ENCODE measurements at regions not wholly inside any gene's neighbourhood (a gene's known extent, or its start where the extent isn't known, plus 50 kb on each side); places are given as distances from the start of the nearest gene placed in this dataset.
"Not testable (repeated sequence)": the region's sequence is repeated elsewhere in the genome, so short reads cannot be mapped to it uniquely, and the experiment has no call there.

DNA sequence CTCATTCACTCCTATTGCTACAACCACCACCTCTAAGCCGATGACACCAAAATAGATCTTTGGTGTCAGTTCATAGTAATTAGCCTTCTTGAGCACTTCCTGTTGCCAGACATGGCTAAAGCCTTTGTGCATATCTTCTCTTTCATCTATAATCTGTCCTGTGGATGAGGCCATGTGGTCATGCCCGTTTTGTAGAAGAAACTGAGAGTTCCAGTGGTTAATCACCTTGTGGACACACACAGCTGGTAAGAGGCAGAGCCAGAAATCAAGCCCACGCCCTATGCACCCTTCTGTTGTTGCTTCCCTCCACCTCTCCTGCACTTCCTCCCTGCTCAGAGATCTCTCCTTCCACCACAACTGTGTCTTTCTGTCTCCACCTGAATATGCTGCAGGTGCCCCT lies 285.1 kb upstream of the PFKP start:
- in situ Hi-C loops (cut with MboI; ENCODE audit: low pct_unique_long_range_greater_than_20kb, low sequenced_read_pairs, unreplicated experiment) = no loop called here
- DNase-seq (ENCODE audit: low spot score) = no peak
- no peak for TF ChIP-seq CTCF (IDR thresholded peaks at IDR 0.05; ENCODE audit: extremely low read depth, insufficient read depth, missing control alignments)

DNA sequence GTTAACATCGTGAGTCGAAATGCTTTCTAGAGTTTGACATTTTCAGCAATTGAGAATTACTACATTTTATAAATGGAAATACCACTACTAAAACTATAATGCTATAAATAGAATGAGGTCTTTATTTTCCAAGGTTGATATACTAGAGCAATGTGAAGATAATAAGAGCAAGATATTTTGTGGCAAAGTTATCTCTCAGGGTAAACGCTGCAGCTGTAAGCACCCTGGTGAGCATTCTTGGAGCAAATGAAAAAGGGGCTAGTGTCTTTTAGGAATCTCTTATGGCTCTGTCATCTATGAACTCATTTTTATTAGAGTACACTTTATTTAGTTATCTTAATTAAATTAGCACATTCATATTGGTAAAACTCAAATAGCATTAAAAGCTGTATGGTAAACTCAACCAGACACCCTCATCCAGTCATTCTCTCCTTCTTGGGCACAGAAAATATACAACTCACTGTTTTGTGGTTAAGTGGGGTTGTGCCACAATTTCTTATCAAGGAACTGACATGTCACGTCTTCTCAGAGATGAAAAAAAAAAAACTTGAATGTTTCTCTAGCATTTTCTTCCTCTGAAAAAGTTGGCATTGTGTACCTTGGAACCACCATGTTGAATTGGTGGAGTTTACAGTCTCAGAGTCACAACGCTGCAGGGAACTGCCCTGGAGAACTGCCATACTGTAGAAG lies 289.5 kb upstream of the PFKP start:
- in situ Hi-C loops (cut with MboI; ENCODE audit: low pct_unique_long_range_greater_than_20kb, low sequenced_read_pairs, unreplicated experiment) = no loop called here
- no peak for TF ChIP-seq CTCF (IDR thresholded peaks at IDR 0.05; ENCODE audit: extremely low read depth, insufficient read depth, missing control alignments)
- DNase-seq (ENCODE audit: low spot score) = no peak

GRCh38 chr10:2772816-2773631 lies 294.3 kb upstream of the PFKP start:
- DNase-seq (ENCODE audit: low spot score) = no peak
- in situ Hi-C loops (cut with MboI; ENCODE audit: low pct_unique_long_range_greater_than_20kb, low sequenced_read_pairs, unreplicated experiment) = no loop called here
- TF ChIP-seq CTCF (IDR thresholded peaks at IDR 0.05; ENCODE audit: extremely low read depth, insufficient read depth, missing control alignments) = no peak

DNA sequence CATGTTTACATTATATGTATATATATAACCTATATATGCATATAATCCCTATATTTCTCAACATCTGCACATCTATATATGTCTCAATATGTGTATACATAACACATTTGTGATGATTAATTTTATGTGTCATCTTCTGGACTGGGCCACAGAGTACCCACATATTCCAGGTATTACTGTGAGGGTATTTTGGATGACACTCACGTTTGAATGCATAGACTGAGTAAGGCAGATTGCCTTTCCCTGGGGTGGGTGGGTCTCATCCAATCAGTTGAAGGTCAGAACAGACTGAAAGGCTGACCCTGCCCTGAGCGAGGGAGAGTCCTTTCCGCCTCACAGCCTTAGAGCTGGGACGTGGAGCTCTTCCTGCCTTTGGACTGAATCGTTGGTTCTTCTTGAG lies 295.2 kb upstream of the PFKP start:
- TF ChIP-seq CTCF (IDR thresholded peaks at IDR 0.05; ENCODE audit: extremely low read depth, insufficient read depth, missing control alignments) = no peak
- in situ Hi-C loops (cut with MboI; ENCODE audit: low pct_unique_long_range_greater_than_20kb, low sequenced_read_pairs, unreplicated experiment) = no loop called here
- DNase-seq (ENCODE audit: low spot score) = no peak

GRCh38 chr10:2767293-2767692 lies 300.1 kb upstream of the PFKP start:
- DNase-seq (ENCODE audit: low spot score); in situ Hi-C loops (cut with MboI; ENCODE audit: low pct_unique_long_range_greater_than_20kb, low sequenced_read_pairs, unreplicated experiment): not testable (repeated sequence)

- no peak for TF ChIP-seq CTCF (IDR thresholded peaks at IDR 0.05; ENCODE audit: extremely low read depth, insufficient read depth, missing control alignments)
- in situ Hi-C loops (cut with MboI; ENCODE audit: low pct_unique_long_range_greater_than_20kb, low sequenced_read_pairs, unreplicated experiment) = no loop called here
Measured at GRCh38 chr10:2761971-2762370, 305.4 kb upstream of the PFKP start.

DNA sequence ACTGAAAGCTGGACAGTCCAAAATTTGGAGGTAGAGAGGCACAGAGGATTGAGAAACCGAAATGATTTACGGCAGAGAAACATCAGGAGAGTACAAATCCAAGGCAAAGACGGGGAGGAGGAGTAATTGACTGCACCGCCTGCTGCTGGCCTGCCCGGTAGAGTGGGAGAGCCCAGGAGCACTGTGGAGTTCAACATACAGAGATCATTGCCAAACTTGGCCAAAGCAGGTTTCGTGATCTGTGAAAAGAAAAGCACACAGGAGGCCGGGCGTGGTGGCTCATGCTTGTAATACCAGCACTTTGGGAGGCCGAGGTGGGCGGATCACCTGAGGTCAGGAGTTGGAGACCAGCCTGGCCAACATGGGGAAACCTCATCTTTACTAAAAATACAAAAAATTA lies 306.0 kb upstream of the PFKP start:
- TF ChIP-seq CTCF (IDR thresholded peaks at IDR 0.05; ENCODE audit: extremely low read depth, insufficient read depth, missing control alignments) = no peak
- in situ Hi-C loops (cut with MboI; ENCODE audit: low pct_unique_long_range_greater_than_20kb, low sequenced_read_pairs, unreplicated experiment) = no loop called here

More at GRCh38 chr10:2761971-2762370, 305.4 kb upstream of the PFKP start:
- no peak for DNase-seq (ENCODE audit: low spot score)

More for the DNA sequence above, 306.0 kb upstream of the PFKP start:
- DNase-seq (ENCODE audit: low spot score) = no peak

Measured in GM13977 (cell line).